ENCODE measurements at regions not wholly inside any gene's neighbourhood (a gene's known extent, or its start where the extent isn't known, plus 50 kb on each side); places are given as distances from the start of the nearest gene placed in this dataset.
"Not testable (repeated sequence)": the region's sequence is repeated elsewhere in the genome, so short reads cannot be mapped to it uniquely, and the experiment has no call there.

DNA sequence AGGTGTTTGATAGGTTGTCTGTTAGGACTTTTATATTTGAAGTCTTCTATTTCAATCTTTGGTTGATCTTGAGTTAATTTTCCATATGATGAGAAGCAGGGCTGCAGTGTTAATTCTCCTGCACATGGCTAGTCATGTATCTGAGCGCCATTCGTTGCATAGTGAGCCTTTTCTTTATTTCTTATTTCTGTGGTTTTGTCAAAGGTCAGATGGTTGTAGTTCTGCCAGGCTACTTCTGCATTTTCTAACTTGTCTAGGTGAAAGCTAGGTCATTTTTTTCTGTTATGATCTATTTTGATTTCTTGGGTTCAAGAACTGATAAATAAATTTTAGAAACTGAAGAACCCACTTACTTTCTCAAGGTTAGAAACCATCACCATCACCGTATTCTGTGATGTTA, 56.7 kb downstream of the CCDC74A start:
- Mint-ChIP-seq H3K36me3 (no peaks in the 10 kb centered on the region), H3K9me3 (peaks cover 0 to 5% of the 10 kb centered on the region in 2 donors)
- ATAC-seq: no peak

DNA sequence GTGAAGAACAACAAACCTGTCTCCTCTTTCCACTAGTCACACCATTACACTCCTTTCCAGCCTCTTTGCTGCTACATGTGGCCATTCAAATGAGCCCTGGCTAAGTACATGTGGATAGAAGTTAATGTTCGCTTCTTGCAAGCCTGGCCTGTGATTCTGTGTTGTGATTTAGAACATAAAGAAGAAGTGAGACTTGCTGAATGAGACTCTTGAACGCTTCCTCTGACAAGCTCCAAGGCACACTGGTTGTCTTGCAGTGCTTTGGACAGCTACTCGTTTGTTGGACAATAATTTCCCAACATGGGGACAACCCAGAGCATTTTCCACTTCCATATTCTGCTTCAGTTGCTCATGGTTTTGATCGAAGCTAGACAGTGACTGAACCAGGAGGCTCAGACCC, 57.3 kb downstream of the CCDC74A start:
- H3K27ac Mint-ChIP-seq: no peak overlapping the region
- ATAC-seq (no peak), DNase-seq (ENCODE audit: low spot score in 2 of 2) (no peak)
- H3K9me3 Mint-ChIP-seq: peaks cover 0 to 5% of the 10 kb centered on the region in 2 donors
- H3K36me3 Mint-ChIP-seq: no peaks in the 10 kb centered on the region

More for the DNA sequence above, 56.7 kb downstream of the CCDC74A start:
- DNase-seq (ENCODE audit: low spot score in 2 of 2): no peak
- H3K27ac Mint-ChIP-seq: no peak overlapping the region

DNA sequence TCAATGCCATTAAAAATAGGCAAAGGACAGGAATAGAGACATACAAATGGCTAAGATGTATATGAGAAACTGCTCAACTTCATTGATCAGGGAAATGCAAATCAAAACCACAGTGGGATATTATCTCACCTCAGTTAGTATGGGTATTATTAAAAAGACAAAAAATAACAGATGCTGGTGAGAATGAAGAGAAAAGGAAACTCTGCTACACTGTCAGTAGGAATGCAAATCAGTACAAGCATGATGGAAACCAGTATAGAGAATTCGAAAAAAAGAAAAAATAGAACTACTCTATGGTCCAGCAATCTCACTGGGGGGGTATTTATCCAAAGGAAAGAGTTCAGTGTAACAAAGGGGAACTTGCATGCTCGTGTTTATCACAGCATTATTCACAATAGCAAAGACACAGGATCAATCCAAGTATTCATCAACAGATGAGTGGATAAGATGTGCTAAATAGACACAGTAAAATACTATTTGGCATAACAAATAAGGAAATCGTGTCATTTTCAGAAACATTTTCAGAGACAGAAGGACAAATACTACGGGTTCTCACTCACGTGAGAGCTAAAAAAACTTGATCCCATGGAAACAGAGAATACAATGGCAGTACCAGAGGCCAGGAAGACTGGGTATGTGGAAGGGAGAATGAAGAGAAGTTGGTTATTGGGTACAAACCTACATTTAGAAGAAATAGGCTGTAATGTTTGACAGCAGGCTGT, 60.6 kb downstream of the CCDC74A start:
- ATAC-seq: no peak
- DNase-seq (ENCODE audit: low spot score in 2 of 2): no peak
- Mint-ChIP-seq H3K9me3 (peaks cover 0 to 2% of the 10 kb centered on the region in 2 donors), H3K36me3 (no peaks in the 10 kb centered on the region), H3K27ac (no peak overlapping the region)

DNA sequence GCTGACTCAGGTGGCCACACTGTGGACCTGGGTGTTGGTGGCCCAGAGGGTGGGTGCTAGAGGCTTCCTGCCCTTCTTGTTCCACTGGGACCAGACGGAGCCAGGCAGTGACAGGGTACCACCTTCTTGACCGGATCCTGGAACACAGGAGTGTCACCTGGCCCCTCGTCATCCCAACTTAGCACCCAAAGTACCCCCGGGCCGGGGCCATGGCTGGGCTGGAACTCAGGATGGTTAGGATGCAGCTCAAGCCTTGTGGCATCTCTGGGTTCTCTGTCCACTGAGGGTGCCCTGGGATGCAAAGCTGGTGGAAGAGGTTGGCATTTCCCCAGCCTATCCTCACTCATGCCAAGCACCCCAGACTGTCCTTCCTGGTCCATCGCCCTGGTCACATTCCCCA, 61.4 kb downstream of the CCDC74A start:
- not testable (repeated sequence) for H3K27ac Mint-ChIP-seq; H3K9me3 Mint-ChIP-seq; ATAC-seq; DNase-seq (ENCODE audit: low spot score in 2 of 2); H3K36me3 Mint-ChIP-seq

DNA sequence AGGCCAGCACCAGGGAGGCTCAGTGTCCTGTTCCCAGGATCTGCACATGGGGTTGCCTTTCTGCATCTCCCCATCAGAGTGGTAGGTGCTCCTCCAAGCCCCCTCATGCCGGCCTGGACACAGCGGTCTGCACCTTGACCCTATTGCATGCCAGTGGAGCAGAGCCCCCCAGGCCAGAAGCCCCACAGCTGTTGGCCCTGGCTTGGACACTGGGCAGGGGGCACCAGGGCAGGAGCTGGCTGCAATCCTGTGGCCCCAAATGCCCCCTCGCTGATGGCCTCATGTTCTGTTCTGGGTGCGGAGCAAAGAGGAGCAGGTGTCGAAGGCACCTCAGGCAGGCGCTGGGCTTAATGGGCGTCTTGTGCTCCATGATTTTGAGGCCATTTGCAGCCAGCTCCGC, 62.7 kb downstream of the CCDC74A start:
- ATAC-seq (no peak), DNase-seq (ENCODE audit: low spot score in 2 of 2) (no peak)
- Mint-ChIP-seq H3K27ac (no peak overlapping the region), H3K36me3 (no peaks in the 10 kb centered on the region), H3K9me3 (no peaks in the 10 kb centered on the region)

DNA sequence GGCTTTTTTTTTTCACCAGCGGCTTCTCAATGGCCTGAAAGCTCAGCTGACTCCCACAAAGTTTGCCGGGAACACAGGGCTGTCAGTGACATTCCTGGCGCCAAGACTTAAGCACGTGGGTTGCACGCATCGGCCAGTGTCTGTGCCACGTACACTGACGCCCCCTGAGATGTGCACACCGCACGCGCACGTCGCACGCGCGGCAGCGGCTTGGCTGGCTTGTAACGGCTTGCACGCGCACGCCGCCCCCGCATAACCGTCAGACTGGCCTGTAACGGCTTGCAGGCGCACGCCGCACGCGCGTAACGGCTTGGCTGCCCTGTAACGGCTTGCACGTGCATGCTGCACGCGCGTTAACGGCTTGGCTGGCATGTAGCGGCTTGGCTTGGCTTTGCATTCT, 63.2 kb downstream of the CCDC74A start:
- ATAC-seq (no peak), DNase-seq (ENCODE audit: low spot score in 2 of 2) (no peak)
- Mint-ChIP-seq H3K9me3 (no peaks in the 10 kb centered on the region), H3K36me3 (no peaks in the 10 kb centered on the region), H3K27ac (no peak overlapping the region)

DNA sequence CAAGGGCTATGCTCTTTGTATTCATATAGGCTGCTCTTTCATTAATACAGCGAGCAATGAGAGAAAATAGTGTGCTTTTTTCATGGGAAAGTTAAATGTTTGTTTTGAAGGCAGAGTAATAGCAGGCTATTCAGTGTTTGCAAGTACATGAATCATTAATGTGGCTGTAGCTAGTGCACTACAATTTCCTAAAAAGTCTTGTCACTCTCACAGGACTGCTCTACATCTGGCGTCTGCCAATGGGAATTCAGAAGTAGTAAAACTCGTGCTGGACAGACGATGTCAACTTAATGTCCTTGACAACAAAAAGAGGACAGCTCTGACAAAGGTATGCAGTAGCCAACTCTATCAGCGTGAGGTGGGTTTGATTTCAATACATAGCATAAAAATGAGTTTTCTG, 68.9 kb downstream of the CCDC74A start:
- DNase-seq (ENCODE audit: low spot score in 2 of 2); H3K36me3 Mint-ChIP-seq; ATAC-seq; H3K27ac Mint-ChIP-seq; H3K9me3 Mint-ChIP-seq: not testable (repeated sequence)

DNA sequence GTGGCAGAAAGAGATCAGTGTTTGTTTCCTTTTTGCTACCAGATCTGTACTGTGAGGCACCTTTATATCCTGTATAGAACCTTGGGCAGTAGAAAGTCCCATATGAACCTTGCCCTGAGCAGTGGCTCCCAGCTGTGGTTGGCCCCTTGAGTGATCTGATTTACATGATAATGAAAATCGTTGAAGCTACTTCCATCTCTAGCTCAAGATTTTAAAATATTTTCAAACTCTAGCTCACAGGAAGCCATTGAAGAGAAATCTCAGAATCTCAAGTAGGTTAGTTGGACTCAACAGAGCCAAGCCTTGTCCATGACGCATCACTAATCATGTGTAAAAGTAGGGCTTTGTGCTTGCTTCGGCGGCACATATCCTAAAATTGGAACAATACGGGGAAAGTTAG, 74.8 kb downstream of the CCDC74A start:
- H3K36me3 Mint-ChIP-seq; DNase-seq (ENCODE audit: low spot score in 2 of 2); H3K9me3 Mint-ChIP-seq; H3K27ac Mint-ChIP-seq; ATAC-seq: not testable (repeated sequence)

DNA sequence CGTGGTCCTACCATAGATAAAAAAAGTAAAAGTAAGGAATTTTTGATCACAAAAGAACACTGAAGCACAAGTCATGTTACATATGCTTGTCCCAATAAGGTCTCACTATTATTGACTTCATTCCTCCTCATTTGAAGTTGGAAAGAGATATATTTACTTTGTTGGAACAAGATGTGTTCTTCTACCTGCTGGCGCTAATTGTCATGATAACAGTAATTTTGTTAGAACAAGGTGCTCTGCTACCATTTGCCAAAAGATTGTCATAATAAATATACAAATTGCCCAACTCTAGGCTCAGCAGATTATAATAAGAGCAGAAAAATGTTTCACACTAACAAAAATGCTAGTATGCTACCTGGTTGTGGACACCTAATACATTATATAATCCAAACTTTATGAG, 77.0 kb downstream of the CCDC74A start:
- not testable (repeated sequence) for DNase-seq (ENCODE audit: low spot score in 2 of 2); H3K36me3 Mint-ChIP-seq; H3K9me3 Mint-ChIP-seq; H3K27ac Mint-ChIP-seq; ATAC-seq

DNA sequence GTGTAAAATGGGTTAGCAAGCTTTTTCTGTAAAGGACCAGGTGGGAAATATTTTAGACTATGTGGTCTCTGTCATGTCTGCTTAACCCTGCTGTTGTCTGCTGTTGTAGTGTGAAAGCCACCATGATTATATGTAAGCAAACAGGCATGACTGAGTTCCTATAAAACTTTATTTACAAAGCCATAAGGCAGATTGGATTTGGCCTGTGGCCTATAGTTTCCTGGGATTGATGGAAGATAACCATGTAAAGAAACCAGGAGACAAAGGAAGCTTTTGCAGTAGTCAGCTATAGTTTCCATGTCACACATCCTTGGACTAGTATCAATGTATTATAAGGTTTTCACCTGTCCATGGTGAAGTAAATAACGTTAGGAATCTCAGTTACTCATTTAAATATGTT, 78.7 kb downstream of the CCDC74A start:
- DNase-seq (ENCODE audit: low spot score in 2 of 2); H3K9me3 Mint-ChIP-seq; H3K36me3 Mint-ChIP-seq; H3K27ac Mint-ChIP-seq; ATAC-seq: not testable (repeated sequence)

DNA sequence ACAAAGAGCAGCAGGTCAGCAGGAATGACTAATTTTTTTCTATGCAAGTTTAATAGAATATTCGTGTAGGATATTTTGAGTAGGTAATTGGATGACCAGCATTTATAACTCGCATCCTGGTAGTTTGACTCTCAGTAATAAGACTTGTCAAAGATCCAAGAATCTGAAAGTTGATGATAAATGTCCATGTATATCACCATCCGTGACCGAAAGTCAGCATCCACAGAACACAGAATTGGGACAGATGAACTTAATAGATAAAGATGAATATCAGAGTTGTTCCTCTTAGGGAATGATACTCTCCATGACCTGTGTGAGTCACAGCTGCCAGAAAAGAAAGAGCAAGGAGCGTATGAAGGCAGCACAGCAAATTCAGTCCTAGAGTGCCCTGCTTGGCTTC, 79.4 kb downstream of the CCDC74A start:
- not testable (repeated sequence) for H3K27ac Mint-ChIP-seq; DNase-seq (ENCODE audit: low spot score in 2 of 2); H3K9me3 Mint-ChIP-seq; H3K36me3 Mint-ChIP-seq; ATAC-seq

DNA sequence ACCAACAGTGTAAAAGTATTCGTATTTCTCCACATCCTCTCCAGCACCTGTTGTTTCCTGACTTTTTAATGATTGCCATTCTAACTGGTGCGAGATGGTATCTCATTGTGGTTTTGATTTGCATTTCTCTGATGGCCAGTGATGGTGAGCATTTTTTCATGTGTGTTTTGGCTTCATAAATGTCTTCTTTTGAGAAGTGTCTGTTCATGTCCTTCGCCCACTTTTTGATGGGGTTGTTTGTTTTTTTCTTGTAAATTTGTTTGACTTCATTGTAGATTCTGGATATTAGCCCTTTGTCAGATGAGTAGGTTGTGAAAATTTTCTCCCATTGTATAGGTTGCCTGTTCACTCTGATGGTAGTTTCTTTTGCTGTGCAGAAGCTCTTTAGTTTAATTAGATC, 86.9 kb downstream of the CCDC74A start:
- H3K9me3 Mint-ChIP-seq; DNase-seq (ENCODE audit: low spot score in 2 of 2); ATAC-seq; H3K36me3 Mint-ChIP-seq; H3K27ac Mint-ChIP-seq: not testable (repeated sequence)

DNA sequence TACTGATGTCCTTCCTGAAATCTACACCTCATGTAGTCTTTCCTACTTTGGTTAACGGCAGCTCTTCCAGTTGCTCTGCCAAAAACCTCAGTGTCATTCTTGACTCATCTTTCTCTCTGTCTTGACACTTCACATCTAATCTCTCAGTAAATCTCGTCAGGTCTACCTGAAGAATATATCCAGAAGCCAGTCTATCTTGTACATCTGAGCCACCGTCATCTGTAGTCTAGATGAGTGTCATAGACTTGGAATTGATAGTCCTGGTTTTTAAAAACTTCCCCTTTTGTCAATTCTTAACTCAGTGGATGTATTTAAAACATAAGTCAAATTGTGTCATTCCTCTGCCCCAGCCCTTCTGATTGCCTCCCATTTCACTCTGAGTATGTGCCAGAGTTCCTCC, 90.6 kb downstream of the CCDC74A start:
- not testable (repeated sequence) for H3K36me3 Mint-ChIP-seq, ATAC-seq

DNA sequence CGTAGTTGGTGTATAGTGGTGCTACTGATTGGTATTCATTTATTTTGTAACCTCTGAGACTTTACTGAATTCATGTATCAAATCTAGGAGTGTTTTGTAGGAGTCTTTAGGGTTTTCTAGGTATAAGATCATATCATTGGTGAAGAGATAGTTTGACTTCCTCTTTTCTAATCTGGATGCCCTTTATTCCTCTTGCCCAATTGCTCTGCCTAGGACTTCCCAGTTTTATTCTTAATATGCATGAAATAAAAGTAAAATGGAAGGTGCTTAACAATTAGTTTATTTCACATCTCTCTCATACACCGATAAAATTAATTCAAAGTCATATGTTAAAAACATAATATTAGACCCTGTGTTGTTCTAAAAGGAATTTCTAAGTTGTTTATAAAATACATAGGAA, 95.2 kb downstream of the CCDC74A start:
- DNase-seq (ENCODE audit: low spot score in 2 of 2); H3K9me3 Mint-ChIP-seq; ATAC-seq; H3K36me3 Mint-ChIP-seq; H3K27ac Mint-ChIP-seq: not testable (repeated sequence)

More for the DNA sequence above, 90.6 kb downstream of the CCDC74A start:
- DNase-seq (ENCODE audit: low spot score in 2 of 2); H3K27ac Mint-ChIP-seq; H3K9me3 Mint-ChIP-seq: not testable (repeated sequence)

DNA sequence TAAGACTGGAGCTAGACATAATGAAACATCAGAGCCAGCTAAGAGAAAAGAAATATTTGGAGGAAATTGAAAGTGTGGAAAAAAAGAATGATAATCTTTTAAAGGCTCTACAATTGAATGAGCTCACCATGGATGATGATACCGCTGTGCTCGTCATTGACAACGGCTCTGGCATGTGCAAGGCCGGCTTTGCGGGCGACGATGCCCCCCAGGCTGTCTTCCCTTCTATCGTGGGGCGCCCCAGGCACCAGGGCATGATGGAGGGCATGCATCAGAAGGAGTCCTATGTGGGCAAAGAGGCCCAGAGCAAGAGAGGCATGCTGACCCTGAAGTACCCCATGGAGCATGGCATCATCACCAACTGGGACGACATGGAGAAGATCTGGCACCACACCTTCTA, 98.3 kb downstream of the CCDC74A start:
- H3K9me3 Mint-ChIP-seq; ATAC-seq; H3K36me3 Mint-ChIP-seq; H3K27ac Mint-ChIP-seq; DNase-seq (ENCODE audit: low spot score in 2 of 2): not testable (repeated sequence)

DNA sequence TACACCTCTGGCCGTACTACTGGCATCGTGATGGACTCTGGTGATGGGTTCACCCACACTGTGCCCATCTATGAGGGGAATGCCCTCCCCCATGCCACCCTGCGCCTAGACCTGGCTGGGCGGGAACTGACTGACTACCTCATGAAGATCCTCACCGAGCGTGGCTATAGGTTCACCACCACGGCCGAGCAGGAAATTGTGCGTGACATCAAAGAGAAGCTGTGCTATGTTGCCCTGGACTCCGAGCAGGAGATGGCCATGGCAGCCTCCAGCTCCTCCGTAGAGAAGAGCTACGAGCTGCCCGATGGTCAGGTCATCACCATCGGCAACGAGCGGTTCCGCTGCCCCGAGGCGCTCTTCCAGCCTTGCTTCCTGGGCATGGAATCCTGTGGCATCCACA, 98.9 kb downstream of the CCDC74A start:
- not testable (repeated sequence) for H3K27ac Mint-ChIP-seq; H3K36me3 Mint-ChIP-seq; DNase-seq (ENCODE audit: low spot score in 2 of 2); H3K9me3 Mint-ChIP-seq; ATAC-seq

DNA sequence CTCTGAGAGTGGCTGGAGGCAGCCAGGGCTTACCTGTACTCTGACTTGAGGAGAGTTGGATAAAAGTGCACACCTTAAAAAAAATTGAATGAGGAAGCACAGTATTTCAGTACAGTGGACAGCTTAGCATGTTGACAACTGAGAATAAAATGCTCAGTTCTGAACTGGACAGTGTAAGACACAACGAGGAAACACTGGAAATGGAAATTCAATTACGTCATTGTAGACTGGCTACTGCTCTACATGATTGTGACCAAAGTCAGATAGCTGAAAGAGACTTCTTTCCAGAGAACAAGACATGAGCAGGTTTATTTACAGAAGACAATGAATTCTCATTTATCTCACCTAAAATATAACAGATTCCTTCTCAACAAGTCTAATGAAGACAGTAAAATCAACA, 100.1 kb downstream of the CCDC74A start:
- not testable (repeated sequence) for H3K36me3 Mint-ChIP-seq; ATAC-seq; H3K9me3 Mint-ChIP-seq; H3K27ac Mint-ChIP-seq; DNase-seq (ENCODE audit: low spot score in 2 of 2)

DNA sequence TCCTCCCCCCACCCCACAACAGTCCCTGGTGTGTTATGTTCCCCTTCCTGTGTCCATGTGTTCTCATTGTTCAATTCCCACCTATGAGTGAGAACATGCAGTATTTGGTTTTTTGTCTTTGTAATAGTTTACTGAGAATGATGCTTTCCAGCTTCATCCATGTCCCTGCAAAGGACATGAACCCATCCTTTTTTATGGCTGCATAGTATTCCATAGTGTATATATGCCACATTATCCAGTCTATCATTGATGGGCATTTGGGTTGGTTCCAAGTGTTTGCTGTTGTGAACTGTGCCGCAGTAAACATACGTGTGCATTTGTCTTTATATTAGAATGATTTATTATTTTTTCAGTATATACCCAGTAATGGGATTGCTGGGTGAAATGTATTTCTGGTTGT, 104.0 kb downstream of the CCDC74A start:
- not testable (repeated sequence) for H3K27ac Mint-ChIP-seq, H3K9me3 Mint-ChIP-seq

More for the DNA sequence above, 104.0 kb downstream of the CCDC74A start:
- not testable (repeated sequence) for ATAC-seq; DNase-seq (ENCODE audit: low spot score in 2 of 2); H3K36me3 Mint-ChIP-seq

Measured in activated naive CD4-positive, alpha-beta T cell treated with anti-CD3 and anti-CD28 coated beads, Interleukin-2, amount 50 U/mL, for 72 hours (primary cell).